HS-27A (cell line): ENCODE measurements at regions not wholly inside any gene's neighbourhood (a gene's known extent, or its start where the extent isn't known, plus 50 kb on each side); places are given as distances from the start of the nearest gene placed in this dataset.

ENCODE experiments used
- DNase-seq: peaks from one replicate; pipeline ENCODE4 v3.0.0-alpha.2; 2012; ENCODE audit warnings: low read depth, missing footprints

DNA sequence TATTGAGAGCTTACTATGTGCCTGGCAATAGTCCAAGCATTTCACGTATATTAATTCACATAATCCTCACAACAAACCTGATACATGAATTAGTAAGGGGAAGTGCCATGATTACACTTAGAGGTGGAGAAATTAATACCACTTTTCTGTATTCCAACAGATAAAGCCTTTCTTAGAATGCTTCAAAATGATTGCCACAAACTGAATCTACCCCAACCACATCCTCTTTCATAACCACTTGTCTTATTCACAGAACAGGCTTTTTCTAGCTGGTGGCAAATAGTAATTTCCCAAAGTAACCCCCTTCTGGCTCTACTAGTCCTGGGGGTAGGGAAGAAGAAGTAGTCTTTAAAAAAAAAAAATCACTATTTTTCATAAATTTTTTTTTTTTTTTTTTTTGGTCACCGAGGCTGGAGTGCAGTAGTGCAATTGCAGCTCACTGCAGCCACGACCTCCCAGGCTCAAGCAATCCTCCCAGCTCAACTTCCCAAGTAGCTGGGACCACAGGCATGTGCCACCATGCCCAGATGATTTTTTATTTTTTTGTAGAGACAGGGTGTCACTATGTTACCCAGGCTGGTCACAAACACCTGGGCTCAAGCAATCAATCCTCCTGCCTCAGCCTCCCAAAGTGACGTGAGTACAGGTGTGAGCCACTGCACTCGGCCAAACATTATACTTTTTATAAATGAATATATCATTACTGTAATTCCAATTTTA lies 59.0 kb upstream of the ARID2 start:
- DNase-seq, result no peak

DNA sequence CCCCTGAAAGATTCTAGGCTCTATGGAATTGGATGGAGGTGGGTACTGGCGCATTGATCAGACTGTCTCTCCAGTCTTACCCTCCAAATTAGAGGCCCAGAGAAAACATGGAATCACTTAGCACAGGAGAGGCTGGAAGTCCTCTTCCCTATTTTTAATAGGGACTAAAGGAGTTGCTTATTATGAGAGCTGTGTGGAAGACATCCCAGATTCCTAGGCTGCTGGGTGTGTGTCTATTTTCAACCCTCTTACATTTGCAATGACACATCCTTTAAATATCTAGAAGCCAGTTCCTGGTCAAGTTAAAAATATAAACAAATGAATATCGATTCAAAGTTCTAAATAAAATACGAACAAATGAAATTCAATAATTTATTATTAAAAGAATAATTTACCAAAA lies 58.3 kb upstream of the ARID2 start:
- DNase-seq, result no peak

DNA sequence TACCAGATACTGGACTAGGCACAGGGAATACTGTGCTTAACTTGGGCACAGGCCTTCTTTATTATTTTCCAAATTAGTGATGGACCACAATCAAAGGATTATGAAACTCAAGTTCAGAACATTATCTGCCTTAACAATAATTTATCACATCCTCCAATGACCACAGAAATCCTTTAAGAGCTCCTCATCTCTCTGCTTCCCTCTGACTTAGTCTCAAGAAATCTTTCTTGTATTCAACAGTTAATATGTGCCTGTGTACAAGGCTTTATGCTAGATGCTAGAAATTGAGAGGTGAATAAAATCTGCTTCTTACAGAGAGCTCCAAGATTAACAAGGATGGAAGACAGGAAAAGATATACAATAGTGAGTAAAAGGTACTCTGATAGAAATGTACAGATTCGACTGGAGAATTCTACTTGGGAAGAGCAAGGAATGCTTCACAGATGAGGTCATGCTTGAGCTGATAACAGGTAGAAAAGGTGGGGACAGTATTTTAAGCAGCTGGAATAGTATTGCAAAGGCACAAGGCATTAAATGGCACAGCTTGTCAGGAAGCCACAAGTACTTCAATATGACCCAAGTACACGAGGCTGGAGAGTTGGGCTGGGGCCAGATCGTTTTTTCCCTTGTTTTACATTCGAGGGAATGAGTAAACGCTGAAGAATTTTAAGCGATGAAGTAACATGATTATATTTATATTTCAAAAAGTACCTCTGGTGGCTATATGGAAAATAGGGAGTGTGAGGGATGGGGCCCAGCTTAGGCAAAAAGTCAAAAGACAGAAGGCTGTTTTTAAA lies 55.1 kb upstream of the ARID2 start:
- peak; percentile 90 for DNase-seq

- DNase-seq, result no peak
Observed at GRCh38 chr12:45675534-45675933, 54.0 kb upstream of the ARID2 start.
